GM23338 (cell line): ENCODE measurements at regions not wholly inside any gene's neighbourhood (a gene's known extent, or its start where the extent isn't known, plus 50 kb on each side); places are given as distances from the start of the nearest gene placed in this dataset.

ENCODE experiments used
- ATAC-seq: fragments of 200-7000 bp; cut with Tn5 transposase; 3 replicates; pipeline ENCODE4 v1.9.1; 2020
- DNase-seq: peaks from one replicate; pipeline ENCODE4 v3.0.0-alpha.2; 2015; ENCODE audit warnings: low spot score
- H2AFZ ChIP-seq: fragments of 200-600 bp; sonication (generic); 2 replicates; pipeline ENCODE4 v1.8.0; 2016; ENCODE audit warnings: antibody characterized with exemption, mild to moderate bottlenecking, moderate library complexity
- H3F3A ChIP-seq: fragments of 200-600 bp; sonication (generic); replicated peaks from 2 replicates; pipeline ENCODE4 v1.8.0; 2017; ENCODE audit warnings: antibody characterized with exemption, mixed run types, low read depth
- H3K27ac ChIP-seq: fragments of 200-600 bp; sonication (generic); 2 replicates; pipeline ENCODE4 v1.6.1; 2016; ENCODE audit warnings: low read depth
- H3K27me3 ChIP-seq: fragments of 200-600 bp; sonication (generic); 2 replicates; pipeline ENCODE4 v1.8.0; 2016; ENCODE audit warnings: mild to moderate bottlenecking, mixed run types, moderate library complexity; ENCODE audit not compliant: insufficient read depth
- H3K36me3 ChIP-seq: fragments of 200-600 bp; sonication (generic); 2 replicates; pipeline ENCODE4 v1.8.0; 2016; ENCODE audit warnings: mild to moderate bottlenecking; ENCODE audit not compliant: insufficient read depth
- H3K4me1 ChIP-seq: fragments of 200-600 bp; sonication (generic); 2 replicates; pipeline ENCODE4 v1.8.0; 2016; ENCODE audit warnings: mild to moderate bottlenecking, moderate library complexity; ENCODE audit not compliant: insufficient read depth
- H3K4me2 ChIP-seq: fragments of 200-600 bp; sonication (generic); 2 replicates; pipeline ENCODE4 v1.7.1; 2017; ENCODE audit warnings: mixed run types
- H3K4me3 ChIP-seq: fragments of 200-600 bp; sonication (generic); 2 replicates; pipeline ENCODE4 v1.6.1; 2016; ENCODE audit warnings: mixed run types
- H3K79me2 ChIP-seq: fragments of 200-600 bp; sonication (generic); replicated peaks from 2 replicates; pipeline ENCODE4 v1.8.0; 2017; ENCODE audit warnings: mild to moderate bottlenecking; ENCODE audit not compliant: insufficient read depth
- H3K9me2 ChIP-seq: fragments of 200-600 bp; sonication (generic); 2 replicates; pipeline ENCODE4 v1.8.0; 2017; ENCODE audit not compliant: insufficient read depth
- H4K20me1 ChIP-seq: fragments of 200-600 bp; sonication (generic); replicated peaks from 2 replicates; pipeline ENCODE4 v1.8.0; 2017; ENCODE audit warnings: mild to moderate bottlenecking; ENCODE audit not compliant: insufficient read depth
- H3K27ac Mint-ChIP-seq: 2 replicates; pipeline ENCODE4 v1.8.0; 2020; ENCODE audit warnings: inconsistent platforms, mild to moderate bottlenecking, moderate library complexity, mixed read lengths
- H3K27me3 Mint-ChIP-seq: 3 replicates; pipeline ENCODE4 v1.8.0; 2022; ENCODE audit warnings: low read depth, mild to moderate bottlenecking, moderate library complexity, mixed read lengths, inconsistent platforms; ENCODE audit not compliant: insufficient read depth, poor library complexity
- H3K36me3 Mint-ChIP-seq: 3 replicates; pipeline ENCODE4 v1.8.0; 2021; ENCODE audit warnings: low read depth, mild to moderate bottlenecking, inconsistent platforms, moderate library complexity, mixed read lengths
- H3K4me1 Mint-ChIP-seq: 3 replicates; pipeline ENCODE4 v1.8.0; 2020; ENCODE audit warnings: mild to moderate bottlenecking, inconsistent platforms, mixed read lengths
- H3K4me3 Mint-ChIP-seq: 3 replicates; pipeline ENCODE4 v1.8.0; 2021; ENCODE audit warnings: moderate library complexity, mild to moderate bottlenecking, inconsistent platforms, mixed read lengths
- H3K9me3 Mint-ChIP-seq: 3 replicates; pipeline ENCODE4 v1.8.0; 2020; ENCODE audit warnings: moderate library complexity, mild to moderate bottlenecking, inconsistent platforms, mixed read lengths
- EZH2 ChIP-seq: fragments of 200-600 bp; sonication (generic); IDR thresholded peaks from one replicate; pipeline ENCODE4 v1.8.0; 2017; ENCODE audit warnings: antibody characterized with exemption, mild to moderate bottlenecking, low read depth; ENCODE audit not compliant: unreplicated experiment
- EZH2phosphoT487 ChIP-seq: fragments of 200-600 bp; sonication (generic); IDR thresholded peaks from one replicate; pipeline ENCODE4 v1.8.1; 2018; ENCODE audit warnings: antibody characterized with exemption; ENCODE audit not compliant: unreplicated experiment
- JUNB ChIP-seq: IDR thresholded peaks from one replicate; pipeline ENCODE4 v1.6.1; 2016; ENCODE audit warnings: antibody characterized with exemption; ENCODE audit not compliant: unreplicated experiment
- NANOG ChIP-seq: IDR thresholded peaks from 2 replicates; pipeline ENCODE4 v1.6.1; 2016; ENCODE audit warnings: antibody characterized with exemption, borderline replicate concordance
- POLR2AphosphoS5 ChIP-seq: IDR thresholded peaks from 2 replicates; pipeline ENCODE4 v1.6.1; 2016; ENCODE audit warnings: antibody characterized with exemption, low read depth
- ZNF114 ChIP-seq: fragments of 250-450 bp; sonication (Bioruptor Pico); IDR thresholded peaks from 2 replicates; pipeline ENCODE4 v1.5.0; 2020; ENCODE audit warnings: mild to moderate bottlenecking, moderate library complexity
- ZNF331 ChIP-seq: fragments of 250-450 bp; sonication (Bioruptor Pico); IDR thresholded peaks from 2 replicates; pipeline ENCODE4 v1.5.0; 2020; ENCODE audit warnings: low read depth, mild to moderate bottlenecking, moderate library complexity
- TF ChIP-seq, protein P1 (sequence below): fragments of 250-450 bp; sonication (Bioruptor Pico); IDR thresholded peaks from 2 replicates; pipeline ENCODE4 v1.5.0; 2020; ENCODE audit warnings: mild to moderate bottlenecking, moderate library complexity
- TF ChIP-seq, protein P2 (sequence below): IDR thresholded peaks from one replicate; pipeline ENCODE4 v1.6.1; 2018; ENCODE audit warnings: antibody characterized with exemption; ENCODE audit not compliant: unreplicated experiment
- TF ChIP-seq, protein P3 (sequence below), 2 experiments: fragments of 200-600 bp in 1 of 2; sonication (generic) in 1 of 2; conservative IDR thresholded peaks; 2 replicates each; pipeline versions ENCODE4 v1.5.1 to v1.6.1; 2016 to 2017; ENCODE audit warnings: antibody characterized with exemption in 2 of 2, low read depth in 2 of 2, mild to moderate bottlenecking in 2 of 2, moderate library complexity in 1 of 2

DNA sequence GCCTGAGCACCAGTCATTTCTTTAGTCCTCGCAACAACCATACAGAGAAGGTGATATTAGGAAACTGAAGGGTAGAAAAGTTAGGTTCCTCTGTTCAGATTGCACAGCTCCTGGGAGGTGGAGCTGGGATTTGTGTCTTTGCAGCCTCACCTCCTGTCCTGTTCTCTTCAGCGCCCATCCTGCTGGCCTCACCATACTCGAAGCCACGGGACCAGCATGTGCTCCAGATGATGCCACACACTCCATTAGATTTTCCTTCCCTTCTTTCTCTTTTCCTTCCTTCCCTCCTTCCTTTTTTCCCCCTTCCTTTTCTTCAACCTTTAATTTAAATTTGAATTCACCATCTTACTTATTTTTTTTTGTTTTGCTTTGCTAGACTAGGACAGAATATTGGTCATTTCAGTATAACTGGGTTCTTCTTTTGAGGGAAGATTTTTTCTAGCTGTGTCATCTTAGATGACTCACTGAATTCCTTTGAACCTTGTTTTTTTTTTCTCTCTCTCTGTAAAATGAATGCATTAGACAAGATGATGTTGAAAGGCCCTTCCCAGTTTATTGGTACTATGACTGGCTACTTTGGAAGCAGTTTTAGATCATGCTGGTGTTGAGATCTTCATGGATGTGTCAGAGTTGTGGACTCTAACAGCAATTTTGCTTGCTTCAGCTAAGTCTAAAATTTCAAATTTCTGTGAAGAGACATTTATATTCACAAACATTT is 662.5 kb upstream of the TENM4 start (continued):
- TF ChIP-seq, protein P1, sequence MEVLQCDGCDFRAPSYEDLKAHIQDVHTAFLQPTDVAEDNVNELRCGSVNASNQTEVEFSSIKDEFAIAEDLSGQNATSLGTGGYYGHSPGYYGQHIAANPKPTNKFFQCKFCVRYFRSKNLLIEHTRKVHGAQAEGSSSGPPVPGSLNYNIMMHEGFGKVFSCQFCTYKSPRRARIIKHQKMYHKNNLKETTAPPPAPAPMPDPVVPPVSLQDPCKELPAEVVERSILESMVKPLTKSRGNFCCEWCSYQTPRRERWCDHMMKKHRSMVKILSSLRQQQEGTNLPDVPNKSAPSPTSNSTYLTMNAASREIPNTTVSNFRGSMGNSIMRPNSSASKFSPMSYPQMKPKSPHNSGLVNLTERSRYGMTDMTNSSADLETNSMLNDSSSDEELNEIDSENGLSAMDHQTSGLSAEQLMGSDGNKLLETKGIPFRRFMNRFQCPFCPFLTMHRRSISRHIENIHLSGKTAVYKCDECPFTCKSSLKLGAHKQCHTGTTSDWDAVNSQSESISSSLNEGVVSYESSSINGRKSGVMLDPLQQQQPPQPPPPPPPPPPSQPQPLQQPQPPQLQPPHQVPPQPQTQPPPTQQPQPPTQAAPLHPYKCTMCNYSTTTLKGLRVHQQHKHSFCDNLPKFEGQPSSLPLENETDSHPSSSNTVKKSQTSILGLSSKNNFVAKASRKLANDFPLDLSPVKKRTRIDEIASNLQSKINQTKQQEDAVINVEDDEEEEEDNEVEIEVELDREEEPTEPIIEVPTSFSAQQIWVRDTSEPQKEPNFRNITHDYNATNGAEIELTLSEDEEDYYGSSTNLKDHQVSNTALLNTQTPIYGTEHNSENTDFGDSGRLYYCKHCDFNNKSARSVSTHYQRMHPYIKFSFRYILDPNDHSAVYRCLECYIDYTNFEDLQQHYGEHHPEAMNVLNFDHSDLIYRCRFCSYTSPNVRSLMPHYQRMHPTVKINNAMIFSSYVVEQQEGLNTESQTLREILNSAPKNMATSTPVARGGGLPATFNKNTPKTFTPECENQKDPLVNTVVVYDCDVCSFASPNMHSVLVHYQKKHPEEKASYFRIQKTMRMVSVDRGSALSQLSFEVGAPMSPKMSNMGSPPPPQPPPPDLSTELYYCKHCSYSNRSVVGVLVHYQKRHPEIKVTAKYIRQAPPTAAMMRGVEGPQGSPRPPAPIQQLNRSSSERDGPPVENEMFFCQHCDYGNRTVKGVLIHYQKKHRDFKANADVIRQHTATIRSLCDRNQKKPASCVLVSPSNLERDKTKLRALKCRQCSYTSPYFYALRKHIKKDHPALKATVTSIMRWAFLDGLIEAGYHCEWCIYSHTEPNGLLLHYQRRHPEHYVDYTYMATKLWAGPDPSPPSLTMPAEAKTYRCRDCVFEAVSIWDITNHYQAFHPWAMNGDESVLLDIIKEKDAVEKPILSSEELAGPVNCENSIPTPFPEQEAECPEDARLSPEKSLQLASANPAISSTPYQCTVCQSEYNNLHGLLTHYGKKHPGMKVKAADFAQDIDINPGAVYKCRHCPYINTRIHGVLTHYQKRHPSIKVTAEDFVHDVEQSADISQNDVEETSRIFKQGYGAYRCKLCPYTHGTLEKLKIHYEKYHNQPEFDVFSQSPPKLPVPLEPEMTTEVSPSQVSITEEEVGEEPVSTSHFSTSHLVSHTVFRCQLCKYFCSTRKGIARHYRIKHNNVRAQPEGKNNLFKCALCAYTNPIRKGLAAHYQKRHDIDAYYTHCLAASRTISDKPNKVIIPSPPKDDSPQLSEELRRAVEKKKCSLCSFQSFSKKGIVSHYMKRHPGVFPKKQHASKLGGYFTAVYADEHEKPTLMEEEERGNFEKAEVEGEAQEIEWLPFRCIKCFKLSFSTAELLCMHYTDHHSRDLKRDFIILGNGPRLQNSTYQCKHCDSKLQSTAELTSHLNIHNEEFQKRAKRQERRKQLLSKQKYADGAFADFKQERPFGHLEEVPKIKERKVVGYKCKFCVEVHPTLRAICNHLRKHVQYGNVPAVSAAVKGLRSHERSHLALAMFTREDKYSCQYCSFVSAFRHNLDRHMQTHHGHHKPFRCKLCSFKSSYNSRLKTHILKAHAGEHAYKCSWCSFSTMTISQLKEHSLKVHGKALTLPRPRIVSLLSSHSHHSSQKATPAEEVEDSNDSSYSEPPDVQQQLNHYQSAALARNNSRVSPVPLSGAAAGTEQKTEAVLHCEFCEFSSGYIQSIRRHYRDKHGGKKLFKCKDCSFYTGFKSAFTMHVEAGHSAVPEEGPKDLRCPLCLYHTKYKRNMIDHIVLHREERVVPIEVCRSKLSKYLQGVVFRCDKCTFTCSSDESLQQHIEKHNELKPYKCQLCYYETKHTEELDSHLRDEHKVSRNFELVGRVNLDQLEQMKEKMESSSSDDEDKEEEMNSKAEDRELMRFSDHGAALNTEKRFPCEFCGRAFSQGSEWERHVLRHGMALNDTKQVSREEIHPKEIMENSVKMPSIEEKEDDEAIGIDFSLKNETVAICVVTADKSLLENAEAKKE (CRISPR knock-in tag): no peak
- TF ChIP-seq POLR2AphosphoS5: no peak

DNA sequence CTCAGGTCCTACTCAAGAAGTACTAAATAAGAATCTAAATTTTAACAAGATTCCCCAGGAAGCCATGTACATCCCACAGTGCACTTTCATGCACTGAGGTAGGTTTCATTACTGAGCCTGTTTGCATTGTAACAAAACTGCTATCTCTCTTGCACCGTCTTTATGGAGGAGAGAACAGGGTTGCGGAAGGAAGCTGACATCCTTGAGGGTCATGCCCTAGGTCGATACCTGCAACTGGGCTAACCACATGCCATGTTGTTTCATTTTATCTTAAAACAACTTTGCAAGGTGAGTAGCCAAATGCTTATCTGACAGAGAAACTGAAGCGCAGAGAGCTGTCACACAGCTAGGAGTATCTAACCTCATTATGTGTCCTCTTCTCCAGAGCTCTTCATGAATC is 656.3 kb upstream of the TENM4 start:
- Histone ChIP-seq H3K27me3 (no peaks in the 10 kb centered on the region), H3K4me2 (no peak overlapping the region), H3K4me1 (no peaks in the 10 kb centered on the region), H3K27ac (no peak overlapping the region), H3K79me2 (no peaks in the 10 kb centered on the region), H2AFZ (no peak overlapping the region), H4K20me1 (no peaks in the 10 kb centered on the region), H3K4me3 (no peak overlapping the region), H3F3A (no peaks in the 10 kb centered on the region), H3K9me2 (no peaks in the 10 kb centered on the region), H3K36me3 (no peaks in the 10 kb centered on the region)
- H3K9me3 Mint-ChIP-seq: no peaks in the 10 kb centered on the region
- no peak for ATAC-seq
- DNase-seq: no peak
- H3K36me3 Mint-ChIP-seq: no peaks in the 10 kb centered on the region
- H3K4me3 Mint-ChIP-seq: no peak overlapping the region
- peaks cover 6% of the 10 kb centered on the region for H3K27me3 Mint-ChIP-seq
- 0 out of 3 replicates have a peak, but pooled peaks cover 2% of the 10 kb centered on the region for H3K4me1 Mint-ChIP-seq
- H3K27ac Mint-ChIP-seq: no peak overlapping the region
- no peak for TF ChIP-seq EZH2
- TF ChIP-seq, protein P2, sequence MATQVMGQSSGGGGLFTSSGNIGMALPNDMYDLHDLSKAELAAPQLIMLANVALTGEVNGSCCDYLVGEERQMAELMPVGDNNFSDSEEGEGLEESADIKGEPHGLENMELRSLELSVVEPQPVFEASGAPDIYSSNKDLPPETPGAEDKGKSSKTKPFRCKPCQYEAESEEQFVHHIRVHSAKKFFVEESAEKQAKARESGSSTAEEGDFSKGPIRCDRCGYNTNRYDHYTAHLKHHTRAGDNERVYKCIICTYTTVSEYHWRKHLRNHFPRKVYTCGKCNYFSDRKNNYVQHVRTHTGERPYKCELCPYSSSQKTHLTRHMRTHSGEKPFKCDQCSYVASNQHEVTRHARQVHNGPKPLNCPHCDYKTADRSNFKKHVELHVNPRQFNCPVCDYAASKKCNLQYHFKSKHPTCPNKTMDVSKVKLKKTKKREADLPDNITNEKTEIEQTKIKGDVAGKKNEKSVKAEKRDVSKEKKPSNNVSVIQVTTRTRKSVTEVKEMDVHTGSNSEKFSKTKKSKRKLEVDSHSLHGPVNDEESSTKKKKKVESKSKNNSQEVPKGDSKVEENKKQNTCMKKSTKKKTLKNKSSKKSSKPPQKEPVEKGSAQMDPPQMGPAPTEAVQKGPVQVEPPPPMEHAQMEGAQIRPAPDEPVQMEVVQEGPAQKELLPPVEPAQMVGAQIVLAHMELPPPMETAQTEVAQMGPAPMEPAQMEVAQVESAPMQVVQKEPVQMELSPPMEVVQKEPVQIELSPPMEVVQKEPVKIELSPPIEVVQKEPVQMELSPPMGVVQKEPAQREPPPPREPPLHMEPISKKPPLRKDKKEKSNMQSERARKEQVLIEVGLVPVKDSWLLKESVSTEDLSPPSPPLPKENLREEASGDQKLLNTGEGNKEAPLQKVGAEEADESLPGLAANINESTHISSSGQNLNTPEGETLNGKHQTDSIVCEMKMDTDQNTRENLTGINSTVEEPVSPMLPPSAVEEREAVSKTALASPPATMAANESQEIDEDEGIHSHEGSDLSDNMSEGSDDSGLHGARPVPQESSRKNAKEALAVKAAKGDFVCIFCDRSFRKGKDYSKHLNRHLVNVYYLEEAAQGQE: no peak
- TF ChIP-seq ZNF114 (CRISPR knock-in tag): no peak
- no peak for TF ChIP-seq NANOG
- TF ChIP-seq EZH2phosphoT487: no peak
- TF ChIP-seq, protein P3, sequence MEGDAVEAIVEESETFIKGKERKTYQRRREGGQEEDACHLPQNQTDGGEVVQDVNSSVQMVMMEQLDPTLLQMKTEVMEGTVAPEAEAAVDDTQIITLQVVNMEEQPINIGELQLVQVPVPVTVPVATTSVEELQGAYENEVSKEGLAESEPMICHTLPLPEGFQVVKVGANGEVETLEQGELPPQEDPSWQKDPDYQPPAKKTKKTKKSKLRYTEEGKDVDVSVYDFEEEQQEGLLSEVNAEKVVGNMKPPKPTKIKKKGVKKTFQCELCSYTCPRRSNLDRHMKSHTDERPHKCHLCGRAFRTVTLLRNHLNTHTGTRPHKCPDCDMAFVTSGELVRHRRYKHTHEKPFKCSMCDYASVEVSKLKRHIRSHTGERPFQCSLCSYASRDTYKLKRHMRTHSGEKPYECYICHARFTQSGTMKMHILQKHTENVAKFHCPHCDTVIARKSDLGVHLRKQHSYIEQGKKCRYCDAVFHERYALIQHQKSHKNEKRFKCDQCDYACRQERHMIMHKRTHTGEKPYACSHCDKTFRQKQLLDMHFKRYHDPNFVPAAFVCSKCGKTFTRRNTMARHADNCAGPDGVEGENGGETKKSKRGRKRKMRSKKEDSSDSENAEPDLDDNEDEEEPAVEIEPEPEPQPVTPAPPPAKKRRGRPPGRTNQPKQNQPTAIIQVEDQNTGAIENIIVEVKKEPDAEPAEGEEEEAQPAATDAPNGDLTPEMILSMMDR (conservative IDR thresholded peaks at IDR 0.05; ENCODE audit: low read depth in 2 of 2): no peak
- no peak for TF ChIP-seq ZNF331 (CRISPR knock-in tag)
- TF ChIP-seq JUNB: no peak
- TF ChIP-seq POLR2AphosphoS5: no peak
